Hematopoietic multipotent progenitor cell treated with erythropoietin and hydrocortisone succinate and interleukin-3 and kit ligand, for 4 days (in vitro differentiated cells): ENCODE measurements at regions not wholly inside any gene's neighbourhood (a gene's known extent, or its start where the extent isn't known, plus 50 kb on each side); places are given as distances from the start of the nearest gene placed in this dataset.

ENCODE experiments used
- DNase-seq: peaks from one replicate; pipeline ENCODE4 v3.0.0-alpha.2; 2015

GRCh38 chr13:26822146-26822545 is 61.6 kb upstream of the GPR12 start:
- peak; percentile 70 for DNase-seq

GRCh38 chr13:26821672-26822071 is 61.1 kb upstream of the GPR12 start:
- peak; percentile 68 for DNase-seq

GRCh38 chr13:26820871-26821270 is 60.3 kb upstream of the GPR12 start:
- DNase-seq, result peak; percentile 6

GRCh38 chr13:26819046-26819445 is 58.5 kb upstream of the GPR12 start:
- DNase-seq, result no peak

- DNase-seq, result no peak
Measured at GRCh38 chr13:26816881-26817280, 56.3 kb upstream of the GPR12 start.

- DNase-seq, result no peak
Measured at GRCh38 chr13:26813980-26814348, 53.4 kb upstream of the GPR12 start.

GRCh38 chr13:26813321-26813979 is 52.9 kb upstream of the GPR12 start:
- no peak for DNase-seq

- no peak for DNase-seq
Measured at GRCh38 chr13:26811581-26811980, 51.0 kb upstream of the GPR12 start.
